Nephron (organoid): ENCODE measurements at regions not wholly inside any gene's neighbourhood (a gene's known extent, or its start where the extent isn't known, plus 50 kb on each side); places are given as distances from the start of the nearest gene placed in this dataset.

Source experiments
- H3K27ac Mint-ChIP-seq, 3 experiments: 2 replicates each; pipeline ENCODE4 v1.8.0; 2020; ENCODE audit warnings: mixed read lengths in 3 of 3, mild to moderate bottlenecking in 2 of 3, moderate library complexity in 1 of 3
- H3K27me3 Mint-ChIP-seq: 2 replicates; pipeline ENCODE4 v1.8.0; 2021; ENCODE audit warnings: low read depth, mild to moderate bottlenecking, moderate library complexity, mixed read lengths
- H3K36me3 Mint-ChIP-seq: 2 replicates; pipeline ENCODE4 v1.8.0; 2020; ENCODE audit warnings: low read depth, mixed read lengths
- H3K4me1 Mint-ChIP-seq: 2 replicates; pipeline ENCODE4 v1.8.0; 2020; ENCODE audit warnings: mixed read lengths
- H3K4me3 Mint-ChIP-seq, 3 experiments: 2 replicates each; pipeline ENCODE4 v1.8.0; 2020; ENCODE audit warnings: mild to moderate bottlenecking in 3 of 3, mixed read lengths in 3 of 3, moderate library complexity in 2 of 3
- H3K9me3 Mint-ChIP-seq: 2 replicates; pipeline ENCODE4 v1.8.0; 2020; ENCODE audit warnings: mixed read lengths
- TF ChIP-seq, protein P1 (sequence below), 3 experiments: fragments of 200-600 bp; sonication (generic); IDR thresholded peaks; one replicate each; pipeline ENCODE4 v1.5.0; 2021; ENCODE audit warnings: antibody characterized with exemption in 3 of 3; ENCODE audit not compliant: unreplicated experiment in 3 of 3

GRCh38 chr13:81041761-81042160 lies 700.8 kb upstream of the SPRY2 start:
- Mint-ChIP-seq H3K9me3 (peaks cover 21% of the 10 kb centered on the region), H3K4me3 (no peak overlapping the region), H3K4me1 (no peaks in the 10 kb centered on the region), H3K27ac (no peak overlapping the region), H3K27me3 (no peaks in the 10 kb centered on the region), H3K36me3 (no peaks in the 10 kb centered on the region)
- TF ChIP-seq, protein P1, sequence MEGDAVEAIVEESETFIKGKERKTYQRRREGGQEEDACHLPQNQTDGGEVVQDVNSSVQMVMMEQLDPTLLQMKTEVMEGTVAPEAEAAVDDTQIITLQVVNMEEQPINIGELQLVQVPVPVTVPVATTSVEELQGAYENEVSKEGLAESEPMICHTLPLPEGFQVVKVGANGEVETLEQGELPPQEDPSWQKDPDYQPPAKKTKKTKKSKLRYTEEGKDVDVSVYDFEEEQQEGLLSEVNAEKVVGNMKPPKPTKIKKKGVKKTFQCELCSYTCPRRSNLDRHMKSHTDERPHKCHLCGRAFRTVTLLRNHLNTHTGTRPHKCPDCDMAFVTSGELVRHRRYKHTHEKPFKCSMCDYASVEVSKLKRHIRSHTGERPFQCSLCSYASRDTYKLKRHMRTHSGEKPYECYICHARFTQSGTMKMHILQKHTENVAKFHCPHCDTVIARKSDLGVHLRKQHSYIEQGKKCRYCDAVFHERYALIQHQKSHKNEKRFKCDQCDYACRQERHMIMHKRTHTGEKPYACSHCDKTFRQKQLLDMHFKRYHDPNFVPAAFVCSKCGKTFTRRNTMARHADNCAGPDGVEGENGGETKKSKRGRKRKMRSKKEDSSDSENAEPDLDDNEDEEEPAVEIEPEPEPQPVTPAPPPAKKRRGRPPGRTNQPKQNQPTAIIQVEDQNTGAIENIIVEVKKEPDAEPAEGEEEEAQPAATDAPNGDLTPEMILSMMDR (IDR thresholded peaks at IDR 0.05; ENCODE audit: unreplicated experiment in 3 of 3), result no peak

- Mint-ChIP-seq H3K4me3 (no peak overlapping the region), H3K27me3 (no peaks in the 10 kb centered on the region), H3K9me3 (peaks cover 4% of the 10 kb centered on the region), H3K27ac (no peak overlapping the region), H3K4me1 (no peaks in the 10 kb centered on the region), H3K36me3 (no peaks in the 10 kb centered on the region)
- TF ChIP-seq, protein P1 (IDR thresholded peaks at IDR 0.05; ENCODE audit: unreplicated experiment in 3 of 3), result no peak
These were observed 691.1 kb upstream of the SPRY2 start for GRCh38 chr13:81031996-81032395.

- H3K4me1 Mint-ChIP-seq, result no peaks in the 10 kb centered on the region
- H3K36me3 Mint-ChIP-seq, result peaks cover 6% of the 10 kb centered on the region
- no peaks in the 10 kb centered on the region for H3K27me3 Mint-ChIP-seq
- no peak overlapping the region for H3K27ac Mint-ChIP-seq
- TF ChIP-seq, protein P1 (IDR thresholded peaks at IDR 0.05; ENCODE audit: unreplicated experiment in 3 of 3), result no peak
- no peak overlapping the region for H3K4me3 Mint-ChIP-seq
- H3K9me3 Mint-ChIP-seq, result peaks cover 38% of the 10 kb centered on the region
These were observed 684.2 kb upstream of the SPRY2 start for GRCh38 chr13:81025091-81025490.

DNA sequence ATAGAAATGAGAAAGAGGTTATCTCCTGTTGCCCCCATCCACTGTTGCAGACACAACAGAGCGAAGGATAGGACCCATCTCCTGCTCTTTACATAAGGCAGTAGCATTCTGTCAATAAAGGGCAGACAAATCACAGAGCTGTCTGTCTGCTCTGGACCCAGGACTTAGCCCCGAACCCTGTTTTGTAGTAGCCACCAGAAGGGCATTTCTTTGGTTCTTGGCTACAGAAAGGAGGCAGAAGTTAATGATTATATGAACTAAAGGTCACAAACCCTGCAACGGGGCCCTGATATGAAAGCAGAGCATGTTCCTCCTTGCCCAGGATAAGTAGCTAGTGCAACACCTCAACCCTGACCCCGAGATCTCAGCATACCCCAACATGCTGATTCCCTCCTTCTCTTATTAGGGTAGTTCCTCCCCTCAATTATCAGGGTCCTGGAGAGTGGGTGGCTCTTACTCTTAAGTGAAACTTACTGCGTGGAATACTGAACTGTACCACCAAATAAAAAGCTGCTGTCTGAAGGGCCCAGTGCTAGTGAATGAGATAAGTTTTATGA lies 680.4 kb upstream of the SPRY2 start:
- TF ChIP-seq, protein P1 (IDR thresholded peaks at IDR 0.05; ENCODE audit: unreplicated experiment in 3 of 3), result no peak
- Mint-ChIP-seq H3K27me3 (no peaks in the 10 kb centered on the region), H3K4me3 (no peak overlapping the region)

GRCh38 chr13:81020010-81020409 lies 679.1 kb upstream of the SPRY2 start:
- peaks cover 36% of the 10 kb centered on the region for H3K9me3 Mint-ChIP-seq
- TF ChIP-seq, protein P1 (IDR thresholded peaks at IDR 0.05; ENCODE audit: unreplicated experiment in 3 of 3), result no peak
- no peaks in the 10 kb centered on the region for H3K27me3 Mint-ChIP-seq

More for the DNA sequence above, 680.4 kb upstream of the SPRY2 start:
- peaks cover 6% of the 10 kb centered on the region for H3K36me3 Mint-ChIP-seq
- H3K9me3 Mint-ChIP-seq, result peaks cover 34% of the 10 kb centered on the region
- H3K27ac Mint-ChIP-seq, result no peak overlapping the region
- no peaks in the 10 kb centered on the region for H3K4me1 Mint-ChIP-seq

DNA sequence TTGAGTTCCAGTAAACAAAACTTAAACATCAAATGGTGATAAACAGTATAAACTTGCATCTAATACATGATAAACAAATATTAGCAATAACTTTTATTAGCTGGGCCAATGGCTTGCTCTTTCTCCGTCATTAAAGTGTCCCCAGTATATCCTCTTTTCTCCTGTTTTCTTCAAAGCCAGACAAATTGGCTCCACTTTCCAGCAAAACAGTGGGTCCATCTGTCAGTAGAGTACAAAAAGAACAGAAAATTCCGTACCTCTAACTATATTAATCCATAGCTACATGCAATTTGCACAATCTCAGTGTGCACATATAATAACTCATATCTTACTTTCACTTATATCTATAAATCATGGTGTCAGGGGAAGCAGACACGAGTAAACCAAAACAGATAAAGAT lies 678.0 kb upstream of the SPRY2 start:
- Mint-ChIP-seq H3K9me3 (peaks cover 30% of the 10 kb centered on the region), H3K4me3 (no peak overlapping the region), H3K27ac (no peak overlapping the region), H3K27me3 (no peaks in the 10 kb centered on the region), H3K4me1 (no peaks in the 10 kb centered on the region), H3K36me3 (peaks cover 6% of the 10 kb centered on the region)
- TF ChIP-seq, protein P1 (IDR thresholded peaks at IDR 0.05; ENCODE audit: unreplicated experiment in 3 of 3), result no peak

More at GRCh38 chr13:81020010-81020409, 679.1 kb upstream of the SPRY2 start:
- no peak overlapping the region for H3K4me3 Mint-ChIP-seq
- no peak overlapping the region for H3K27ac Mint-ChIP-seq
- H3K36me3 Mint-ChIP-seq, result peaks cover 6% of the 10 kb centered on the region
- no peaks in the 10 kb centered on the region for H3K4me1 Mint-ChIP-seq
